Esophagus muscularis mucosa (tissue), 4 donors: ENCODE measurements at regions not wholly inside any gene's neighbourhood (a gene's known extent, or its start where the extent isn't known, plus 50 kb on each side); places are given as distances from the start of the nearest gene placed in this dataset.
"Not testable (repeated sequence)": the region's sequence is repeated elsewhere in the genome, so short reads cannot be mapped to it uniquely, and the experiment has no call there.

Experiments used
- DNase-seq: peaks from one replicate; pipeline ENCODE4 v3.0.0-alpha.2; 2017; ENCODE audit errors: extremely low spot score
- H3K27ac ChIP-seq, 4 donors: fragments of 200-600 bp; sonication (generic); replicated peaks in 1 of 4; 1 replicate in 3 of 4; 2 replicates in 1 of 4; pipeline ENCODE4 v1.5.1; 2016 to 2019; ENCODE audit warnings: mild to moderate bottlenecking in 1 of 4
- H3K27me3 ChIP-seq, 4 donors: fragments of 200-600 bp; sonication (generic); one replicate each; pipeline versions ENCODE4 v1.5.1 to v1.6.0; 2016 to 2019
- H3K36me3 ChIP-seq, 4 donors: fragments of 200-600 bp; sonication (generic); one replicate each; pipeline ENCODE4 v1.5.1; 2016 to 2019
- H3K4me1 ChIP-seq, 4 donors: fragments of 200-600 bp; sonication (generic); one replicate each; pipeline ENCODE4 v1.5.1; 2016 to 2019
- H3K4me3 ChIP-seq, 4 donors: fragments of 200-600 bp; sonication (generic); 1 replicate in 2 of 4; 2 replicates in 2 of 4; pipeline ENCODE4 v1.5.1; 2016 to 2019; ENCODE audit warnings: mild to moderate bottlenecking in 4 of 4, moderate library complexity in 1 of 4
- H3K9me3 ChIP-seq, 4 donors: fragments of 200-600 bp; sonication (generic); 1 replicate in 3 of 4; 2 replicates in 1 of 4; pipeline ENCODE4 v1.5.1; 2016 to 2019
- EP300 ChIP-seq: sonication (generic); formaldehyde crosslinking; IDR thresholded peaks from one replicate; pipeline ENCODE4 v1.6.1; 2017; ENCODE audit warnings: antibody characterized with exemption
- POLR2A ChIP-seq: fragments of 450-650 bp; IDR thresholded peaks from one replicate; pipeline ENCODE4 v1.6.1; 2017; ENCODE audit warnings: antibody characterized with exemption, moderate library complexity, mild to moderate bottlenecking, low read depth
- POLR2AphosphoS5 ChIP-seq, 2 donors: sonication (generic); formaldehyde crosslinking; IDR thresholded peaks; one replicate each; pipeline ENCODE4 v1.6.1; 2017; ENCODE audit warnings: antibody characterized with exemption in 2 of 2
- WGBS: methylation state at CpG from one replicate; pipeline ENCODE4 v1.1.5; 2018; 5-methylcytosine and 5-hydroxymethylcytosine counted together
- intact Hi-C: fragments of 100-400 bp; cut with DNase I; formaldehyde crosslinking; loops from one replicate; pipeline ENCODE4 v1.15.1; 2023
- TF ChIP-seq, protein P1 (sequence below), 3 experiments: fragments of 200-600 bp in 2 of 3; fragments of 450-650 bp in 1 of 3; sonication (generic) in 2 of 3; IDR thresholded peaks; one replicate each; pipeline ENCODE4 v1.5.1; 2017 to 2019; ENCODE audit warnings: antibody characterized with exemption in 3 of 3, mild to moderate bottlenecking in 2 of 3, moderate library complexity in 1 of 3

DNA sequence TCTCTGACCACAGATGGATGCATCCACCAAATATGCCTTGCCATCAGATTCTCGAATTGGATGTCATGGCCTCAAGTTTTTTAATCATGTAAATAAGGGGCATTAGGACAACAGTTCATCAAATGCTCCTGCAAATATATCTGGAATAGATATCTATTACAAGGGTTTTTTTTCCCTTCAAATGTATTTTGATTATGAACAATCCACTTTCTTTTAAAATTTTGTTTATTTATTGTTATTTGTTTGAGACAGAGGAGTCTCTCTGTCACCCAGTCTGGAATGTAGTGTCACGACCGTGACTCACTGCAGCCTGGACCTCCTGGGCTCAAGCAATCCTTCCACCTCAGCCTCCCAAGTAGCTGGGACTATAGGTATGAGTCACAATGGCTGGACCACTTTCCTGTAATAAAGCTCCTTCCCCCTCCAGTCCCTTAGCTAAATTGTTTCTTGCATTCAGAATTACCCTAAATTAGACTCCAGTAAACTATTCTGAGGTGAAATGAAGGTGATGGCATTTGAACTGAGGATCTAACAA lies 1412.1 kb downstream of the EFNA5 start:
- WGBS = 84% methylated on average over 3 of the region's 3 CpGs

DNA sequence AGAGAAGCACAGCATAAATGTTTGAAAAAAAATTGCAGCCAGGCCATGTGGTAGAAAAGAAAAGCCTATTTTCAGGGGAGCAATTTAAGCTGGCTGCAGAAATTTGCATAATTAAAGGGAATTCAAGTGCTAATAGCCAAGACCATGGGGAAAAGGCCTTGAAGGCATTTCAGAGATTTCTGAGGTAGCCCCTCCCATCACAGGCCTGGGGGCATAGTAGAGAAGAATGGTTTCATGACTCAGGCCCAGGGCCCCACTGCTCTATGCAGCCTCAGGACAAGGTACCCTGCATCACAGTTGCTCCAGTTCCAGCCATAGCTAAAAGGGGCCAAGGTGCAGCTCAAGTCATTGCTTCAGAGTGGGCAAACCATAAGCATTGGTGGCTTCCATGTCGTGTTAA lies 1416.0 kb downstream of the EFNA5 start:
- no peak for DNase-seq
- H3K4me3 ChIP-seq = no peak overlapping the region
- H3K9me3 ChIP-seq = peaks cover 0 to 5% (median 0%) of the 10 kb centered on the region in 4 donors
- H3K36me3 ChIP-seq = no peaks in the 10 kb centered on the region
- TF ChIP-seq POLR2A (no peak), POLR2AphosphoS5 (IDR thresholded peaks at IDR 0.05) (no peak), EP300 (no peak)
- no peak overlapping the region for H3K27ac ChIP-seq
- H3K4me1 ChIP-seq = no peaks in the 10 kb centered on the region
- WGBS = 86% methylated on average over 1 of the region's 1 CpG
- no peaks in the 10 kb centered on the region for H3K27me3 ChIP-seq
- intact Hi-C loops = no loop called here

More for the DNA sequence above, 1412.1 kb downstream of the EFNA5 start:
- no peaks in the 10 kb centered on the region for H3K27me3 ChIP-seq
- no peak for DNase-seq
- no peak for TF ChIP-seq POLR2A
- H3K27ac ChIP-seq = no peak overlapping the region
- H3K9me3 ChIP-seq = peaks cover 0 to 5% (median 0%) of the 10 kb centered on the region in 4 donors
- H3K36me3 ChIP-seq = no peaks in the 10 kb centered on the region
- no peak overlapping the region for H3K4me3 ChIP-seq
- no peaks in the 10 kb centered on the region for H3K4me1 ChIP-seq
- intact Hi-C loops = no loop called here

DNA sequence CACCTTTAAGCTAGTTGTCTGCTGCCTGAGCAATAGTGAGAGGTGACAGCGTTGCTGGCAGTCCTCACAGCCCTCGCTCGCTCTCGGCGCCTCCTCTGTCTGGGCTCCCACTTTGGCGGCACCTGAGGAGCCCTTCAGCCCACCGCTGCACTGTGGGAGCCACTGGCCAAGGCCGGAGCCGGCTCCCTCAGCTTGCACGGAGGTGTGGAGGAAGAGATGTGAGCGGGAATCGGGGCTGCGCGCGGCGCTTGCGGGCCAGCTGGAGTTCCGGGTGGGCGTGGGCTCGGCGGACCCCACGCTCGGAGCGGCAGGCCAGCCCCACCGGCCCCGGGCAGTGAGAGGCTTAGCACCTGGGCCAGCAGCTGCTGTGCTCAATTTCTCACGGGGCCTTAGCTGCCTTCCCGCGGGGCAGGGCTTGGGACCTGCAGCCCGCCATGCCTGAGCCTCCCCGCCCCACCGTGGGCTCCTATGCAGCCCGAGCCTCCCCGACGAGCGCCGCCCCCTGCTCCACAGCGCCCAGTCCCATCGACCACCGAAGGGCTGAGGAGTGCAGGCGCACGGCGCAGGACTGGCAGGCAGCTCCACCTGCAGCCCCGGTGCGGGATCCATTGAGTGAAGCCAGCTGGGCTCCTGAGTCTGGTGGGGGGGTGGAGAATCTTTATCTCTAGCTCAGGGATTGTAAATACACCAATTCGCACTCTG lies 1424.5 kb downstream of the EFNA5 start:
- 97% methylated on average over 29 of the region's 46 CpGs for WGBS
- not testable (repeated sequence) for H3K27me3 ChIP-seq

DNA sequence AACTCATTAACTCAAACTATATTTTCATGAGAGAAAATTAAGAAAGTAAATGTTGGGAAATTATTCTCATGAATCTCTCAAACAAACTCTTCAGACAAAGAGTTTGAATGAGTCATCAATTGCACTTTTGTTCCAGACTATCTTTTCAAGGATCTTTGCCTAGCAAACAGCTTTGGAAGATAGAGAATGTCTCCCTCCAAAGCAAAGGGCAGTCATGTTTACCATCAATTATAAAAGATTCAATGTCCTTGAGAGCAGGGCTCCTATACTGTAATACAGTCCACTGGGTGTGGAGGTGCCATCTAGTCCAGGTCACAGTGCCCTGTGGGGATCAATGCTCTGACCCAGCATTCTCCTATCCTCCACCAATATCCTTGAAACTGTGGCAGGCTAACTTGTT lies 1429.3 kb downstream of the EFNA5 start:
- intact Hi-C loops = no loop called here
- no peak overlapping the region for H3K4me3 ChIP-seq
- H3K4me1 ChIP-seq = no peaks in the 10 kb centered on the region
- no peak for DNase-seq
- H3K27ac ChIP-seq = no peak overlapping the region
- no peaks in the 10 kb centered on the region for H3K9me3 ChIP-seq
- H3K36me3 ChIP-seq = no peaks in the 10 kb centered on the region
- H3K27me3 ChIP-seq = no peaks in the 10 kb centered on the region
- TF ChIP-seq, protein P1, sequence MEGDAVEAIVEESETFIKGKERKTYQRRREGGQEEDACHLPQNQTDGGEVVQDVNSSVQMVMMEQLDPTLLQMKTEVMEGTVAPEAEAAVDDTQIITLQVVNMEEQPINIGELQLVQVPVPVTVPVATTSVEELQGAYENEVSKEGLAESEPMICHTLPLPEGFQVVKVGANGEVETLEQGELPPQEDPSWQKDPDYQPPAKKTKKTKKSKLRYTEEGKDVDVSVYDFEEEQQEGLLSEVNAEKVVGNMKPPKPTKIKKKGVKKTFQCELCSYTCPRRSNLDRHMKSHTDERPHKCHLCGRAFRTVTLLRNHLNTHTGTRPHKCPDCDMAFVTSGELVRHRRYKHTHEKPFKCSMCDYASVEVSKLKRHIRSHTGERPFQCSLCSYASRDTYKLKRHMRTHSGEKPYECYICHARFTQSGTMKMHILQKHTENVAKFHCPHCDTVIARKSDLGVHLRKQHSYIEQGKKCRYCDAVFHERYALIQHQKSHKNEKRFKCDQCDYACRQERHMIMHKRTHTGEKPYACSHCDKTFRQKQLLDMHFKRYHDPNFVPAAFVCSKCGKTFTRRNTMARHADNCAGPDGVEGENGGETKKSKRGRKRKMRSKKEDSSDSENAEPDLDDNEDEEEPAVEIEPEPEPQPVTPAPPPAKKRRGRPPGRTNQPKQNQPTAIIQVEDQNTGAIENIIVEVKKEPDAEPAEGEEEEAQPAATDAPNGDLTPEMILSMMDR (IDR thresholded peaks at IDR 0.05) = no peak
- TF ChIP-seq POLR2A (no peak), EP300 (no peak), POLR2AphosphoS5 (IDR thresholded peaks at IDR 0.05) (no peak)

More for the DNA sequence above, 1424.5 kb downstream of the EFNA5 start:
- H3K36me3 ChIP-seq, H3K4me1 ChIP-seq, DNase-seq, H3K9me3 ChIP-seq, H3K4me3 ChIP-seq, intact Hi-C loops, H3K27ac ChIP-seq: not testable (repeated sequence)

DNA sequence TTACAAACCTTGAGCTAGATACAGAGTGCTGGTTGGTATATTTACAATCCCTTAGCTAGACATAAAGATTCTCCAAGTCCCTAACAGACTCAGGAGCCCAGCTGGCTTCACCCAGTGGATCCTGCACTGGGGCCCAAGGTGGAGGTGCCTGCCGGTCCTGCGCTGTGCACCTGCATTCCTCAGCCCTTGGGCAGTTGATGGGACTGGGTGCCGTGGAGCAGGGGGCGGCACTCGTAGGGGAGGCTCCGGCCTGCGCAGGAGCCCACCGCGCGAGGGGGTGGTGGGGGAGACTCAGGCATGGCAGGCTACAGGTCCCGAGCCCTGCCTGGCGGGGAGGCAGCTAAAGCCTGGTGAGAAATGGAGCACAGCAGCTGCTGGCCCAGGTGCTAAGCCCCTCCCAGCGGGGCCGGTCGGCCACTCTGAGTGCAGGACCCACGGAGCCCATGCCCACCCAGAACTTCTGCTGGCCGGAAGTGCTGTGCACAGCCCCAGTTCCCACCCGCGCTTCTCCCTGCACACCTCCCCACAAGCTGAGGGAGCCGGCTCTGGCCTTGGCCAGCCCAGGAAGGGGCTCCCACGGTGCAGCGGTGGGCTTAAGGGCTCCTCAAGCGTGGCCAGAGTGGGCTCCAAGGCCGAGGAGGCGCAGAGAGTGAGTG lies 1464.7 kb downstream of the EFNA5 start:
- intact Hi-C loops = no loop called here
- no peak overlapping the region for H3K27ac ChIP-seq
- DNase-seq = no peak

DNA sequence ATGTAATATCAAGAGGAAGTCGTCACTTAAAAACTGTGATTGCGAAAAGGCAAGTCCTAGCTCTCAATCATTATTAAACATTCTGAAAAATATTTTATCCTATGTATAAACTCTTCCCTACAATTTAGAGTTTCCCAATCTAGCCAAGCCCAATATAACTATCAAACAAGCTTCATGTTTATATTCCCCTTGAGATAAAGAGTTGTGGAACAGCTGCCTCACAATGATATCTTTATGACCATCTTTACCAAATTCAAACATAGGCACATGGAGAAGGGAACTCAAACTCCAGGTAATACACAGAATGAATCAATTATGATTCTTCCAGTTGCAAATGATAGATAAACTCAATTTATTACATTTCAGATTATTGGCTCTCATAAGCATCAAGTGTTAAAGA lies 1468.7 kb downstream of the EFNA5 start:
- Histone ChIP-seq H3K4me3 (no peak overlapping the region), H3K27me3 (no peaks in the 10 kb centered on the region), H3K9me3 (no peaks in the 10 kb centered on the region), H3K27ac (no peak overlapping the region), H3K4me1 (no peaks in the 10 kb centered on the region), H3K36me3 (no peaks in the 10 kb centered on the region)
- 94% methylated on average over 2 of the region's 2 CpGs for whole genome bisulfite sequencing
- intact Hi-C loops = no loop called here
- DNase-seq = no peak
- TF ChIP-seq, protein P1 (IDR thresholded peaks at IDR 0.05) = no peak
- TF ChIP-seq EP300 (no peak), POLR2A (no peak), POLR2AphosphoS5 (IDR thresholded peaks at IDR 0.05) (no peak)

More for the DNA sequence above, 1464.7 kb downstream of the EFNA5 start:
- TF ChIP-seq EP300 (no peak), POLR2A (no peak), POLR2AphosphoS5 (IDR thresholded peaks at IDR 0.05) (no peak)
- TF ChIP-seq, protein P1 (IDR thresholded peaks at IDR 0.05) = no peak
- no peaks in the 10 kb centered on the region for H3K4me1 ChIP-seq
- H3K4me3 ChIP-seq = no peak overlapping the region
- WGBS = 97% methylated on average over 13 of the region's 25 CpGs
- H3K9me3 ChIP-seq = no peaks in the 10 kb centered on the region
- H3K36me3 ChIP-seq = no peaks in the 10 kb centered on the region
- H3K27me3 ChIP-seq = no peaks in the 10 kb centered on the region
